SKM-1 treated with dmso at 0.1 percent for 144 hours (cell line): ENCODE measurements at regions not wholly inside any gene's neighbourhood (a gene's known extent, or its start where the extent isn't known, plus 50 kb on each side); places are given as distances from the start of the nearest gene placed in this dataset.

Experiments
- DNase-seq: peaks from one replicate; lab custom pipeline; 2025; ENCODE audit not compliant: unreplicated experiment; lab: John Stamatoyannopoulos, UW

DNA sequence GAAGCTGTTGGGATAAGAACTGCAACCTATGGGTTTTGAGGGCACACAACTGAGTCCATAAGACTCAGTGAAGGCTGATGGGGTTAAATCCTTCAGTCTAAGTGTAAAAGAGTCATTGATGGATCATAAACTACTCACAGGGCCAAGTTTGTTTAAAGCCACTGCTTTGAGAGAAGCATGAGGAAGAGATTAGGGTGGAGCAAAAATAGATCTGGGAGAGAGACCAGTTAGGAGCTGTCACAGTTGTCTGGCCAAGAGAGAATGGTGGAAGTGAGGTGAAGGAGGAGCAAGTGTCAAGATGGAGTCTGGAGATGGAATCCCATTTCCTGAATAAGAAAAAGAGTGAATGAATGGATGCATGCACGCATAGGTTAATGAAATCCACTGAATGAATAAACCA lies 379.1 kb upstream of the CDH11 start:
- DNase-seq = no peak

DNA sequence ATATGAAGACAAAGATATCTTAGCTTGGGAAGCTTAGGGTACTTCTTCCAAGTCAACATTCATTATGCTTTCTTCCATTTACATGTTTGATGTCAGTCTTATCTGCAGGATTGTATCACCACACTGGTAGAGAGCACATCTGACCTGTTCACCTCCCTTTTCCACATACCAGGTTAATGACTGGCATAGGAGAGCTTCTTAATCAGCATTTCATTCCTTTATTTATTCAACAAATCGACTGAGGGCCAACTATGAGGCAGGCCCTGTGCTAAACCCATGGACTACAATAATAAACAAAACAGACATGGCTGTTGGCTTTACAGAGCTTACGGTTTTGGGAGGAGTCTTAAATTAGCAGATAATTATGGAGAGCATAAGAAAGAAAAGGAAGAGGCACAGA lies 378.1 kb upstream of the CDH11 start:
- DNase-seq = no peak

DNA sequence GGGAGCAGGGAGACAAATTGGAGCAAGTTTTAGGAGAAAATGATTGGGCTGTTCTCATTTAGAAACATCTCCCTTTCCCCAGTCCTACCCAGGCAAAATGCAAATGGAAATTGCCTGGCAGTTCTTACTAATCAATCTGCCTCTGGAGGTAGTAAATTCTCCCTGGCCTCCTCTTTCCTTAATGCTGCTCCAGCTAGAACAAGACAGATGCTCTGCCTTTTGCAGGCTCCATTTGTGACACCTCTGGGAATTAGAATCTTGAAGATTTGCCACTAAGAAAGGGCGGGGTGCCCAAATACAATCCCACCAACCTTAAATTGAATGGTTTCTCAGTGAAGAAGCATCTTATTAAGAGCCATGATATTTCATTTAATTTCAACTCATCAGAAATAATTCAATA lies 377.7 kb upstream of the CDH11 start:
- DNase-seq = no peak

DNA sequence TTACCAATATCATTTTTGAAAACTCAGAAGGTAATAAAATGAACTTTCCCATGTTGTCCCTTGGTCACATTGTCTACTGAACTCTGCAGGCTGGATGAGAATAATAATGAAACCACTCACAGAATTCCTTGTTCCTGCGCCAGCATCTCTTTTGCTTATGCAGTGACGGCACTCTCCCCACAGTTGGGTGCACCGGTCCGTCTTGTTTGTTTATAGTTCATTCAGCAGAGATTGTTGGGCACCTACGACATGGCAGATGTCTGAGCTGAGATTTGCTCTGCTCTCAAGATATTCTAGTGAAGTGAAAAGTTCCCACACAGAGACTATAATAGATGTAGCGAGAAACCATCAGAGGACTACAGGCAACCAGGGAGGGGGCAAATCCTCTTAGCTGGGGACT lies 375.7 kb upstream of the CDH11 start:
- DNase-seq = no peak

DNA sequence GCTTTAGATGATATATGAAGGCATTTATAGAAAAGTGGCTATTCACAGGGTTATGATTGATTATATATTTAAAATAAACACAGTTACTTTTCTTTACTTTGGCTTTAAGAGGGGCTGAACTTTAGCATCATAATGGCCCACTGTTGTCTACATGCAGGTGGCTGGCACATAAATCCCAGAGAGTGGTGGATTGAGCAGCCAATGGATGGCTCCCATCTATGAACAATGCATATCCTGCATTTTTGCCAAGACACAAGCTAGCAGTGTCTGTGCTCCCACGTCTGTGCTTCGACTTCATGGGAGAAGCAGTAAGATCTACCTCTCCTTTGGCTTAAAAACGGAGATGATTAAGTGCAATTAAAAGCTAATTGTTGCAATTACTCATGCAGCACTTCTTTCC lies 373.2 kb upstream of the CDH11 start:
- no peak for DNase-seq

DNA sequence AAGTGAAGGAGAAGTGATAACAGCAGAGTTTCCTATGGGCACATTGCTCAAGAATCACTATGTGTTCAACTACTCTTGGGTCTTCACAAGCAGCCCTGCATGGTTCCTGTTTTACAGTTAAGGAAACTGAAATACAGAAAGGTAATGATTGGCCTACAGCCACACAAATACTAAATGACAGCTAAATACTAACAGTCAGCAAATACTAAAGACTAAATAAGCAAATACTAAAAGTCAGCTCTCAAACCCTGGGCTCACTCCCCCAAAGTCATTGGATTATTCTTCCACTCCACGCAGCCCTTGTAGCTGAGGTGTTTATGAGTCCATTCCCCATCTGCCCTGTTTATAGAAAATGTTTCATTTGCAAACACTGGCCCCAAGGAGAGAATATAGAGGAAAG lies 372.7 kb upstream of the CDH11 start:
- peak; percentile 2 for DNase-seq

DNA sequence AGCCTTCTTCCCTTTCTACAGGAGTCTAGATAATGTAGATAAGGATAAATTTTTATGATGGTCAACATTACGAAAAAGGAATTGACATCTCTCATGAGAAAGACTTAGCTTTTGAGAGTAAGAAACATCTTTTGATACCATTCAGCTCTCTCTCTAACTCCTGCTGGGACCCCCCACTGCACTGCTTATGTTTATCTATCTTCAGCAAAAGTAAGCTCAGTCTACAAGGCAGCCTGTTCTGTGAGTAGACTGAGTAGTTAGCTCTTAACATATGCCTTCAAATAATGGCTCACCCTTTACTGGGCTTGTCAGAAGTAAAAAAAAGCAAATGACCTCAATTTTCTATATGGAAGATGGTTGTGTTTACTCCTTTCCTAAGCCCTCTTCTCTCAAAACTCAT lies 372.2 kb upstream of the CDH11 start:
- DNase-seq = no peak

DNA sequence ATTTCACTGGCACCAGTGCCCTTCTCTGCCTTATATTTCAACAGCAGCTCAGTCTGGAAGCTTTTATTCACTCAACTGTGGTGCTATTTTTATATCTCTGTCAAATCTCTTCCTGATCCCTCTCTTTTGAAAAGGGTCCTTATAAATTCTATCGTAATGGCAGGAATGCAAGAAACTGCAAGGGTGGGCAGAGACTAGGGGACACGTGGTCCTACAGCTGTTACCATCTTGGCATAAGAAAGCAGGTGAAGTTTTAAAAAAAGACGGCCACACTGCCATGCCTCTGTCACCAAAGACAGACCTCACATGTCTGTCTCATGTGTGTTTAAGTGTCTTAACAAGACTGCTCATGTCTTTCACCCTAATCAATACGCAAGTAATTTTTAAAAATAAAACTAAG lies 368.4 kb upstream of the CDH11 start:
- no peak for DNase-seq

DNA sequence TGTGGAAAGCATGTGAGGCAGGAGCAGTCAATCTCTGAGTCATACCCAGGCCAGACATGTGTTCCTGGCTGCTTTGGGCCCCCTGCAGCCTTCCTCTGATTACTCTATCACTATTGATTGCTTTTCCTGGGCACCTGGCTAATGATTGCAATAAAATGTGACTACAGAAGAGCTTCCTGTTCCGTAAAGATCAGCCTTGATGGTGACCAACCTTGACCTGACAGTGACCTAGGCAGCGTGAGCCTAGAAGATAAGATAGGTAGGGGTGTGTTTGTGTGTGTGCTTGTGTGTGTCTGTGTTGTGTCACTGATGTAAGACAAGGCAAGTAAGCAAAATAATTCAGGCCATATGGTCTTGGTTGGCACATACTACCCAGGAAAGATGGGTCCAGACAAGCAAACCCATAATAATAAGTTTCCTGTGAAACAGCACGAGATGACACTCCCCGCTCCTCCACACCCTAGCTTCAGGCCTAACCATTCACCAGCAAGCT lies 367.7 kb upstream of the CDH11 start:
- no peak for DNase-seq

DNA sequence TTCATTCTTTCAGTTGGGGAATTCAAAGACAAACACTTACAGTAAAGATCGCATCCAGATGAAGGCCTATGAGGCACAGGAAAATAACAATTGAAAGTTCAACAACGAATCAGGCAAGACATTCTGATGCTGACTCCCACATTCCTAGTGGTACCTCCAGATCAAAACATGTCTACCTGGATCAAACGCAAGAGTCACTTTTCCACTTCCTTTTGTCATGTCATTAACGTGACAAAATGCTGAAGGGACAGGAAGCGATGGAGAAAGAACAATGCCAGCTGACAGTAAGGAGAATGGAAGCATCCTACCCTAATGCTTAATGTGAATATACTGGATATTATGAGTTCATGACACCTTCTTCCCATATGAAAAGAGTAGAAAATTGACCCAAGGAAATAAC lies 365.4 kb upstream of the CDH11 start:
- no peak for DNase-seq

DNA sequence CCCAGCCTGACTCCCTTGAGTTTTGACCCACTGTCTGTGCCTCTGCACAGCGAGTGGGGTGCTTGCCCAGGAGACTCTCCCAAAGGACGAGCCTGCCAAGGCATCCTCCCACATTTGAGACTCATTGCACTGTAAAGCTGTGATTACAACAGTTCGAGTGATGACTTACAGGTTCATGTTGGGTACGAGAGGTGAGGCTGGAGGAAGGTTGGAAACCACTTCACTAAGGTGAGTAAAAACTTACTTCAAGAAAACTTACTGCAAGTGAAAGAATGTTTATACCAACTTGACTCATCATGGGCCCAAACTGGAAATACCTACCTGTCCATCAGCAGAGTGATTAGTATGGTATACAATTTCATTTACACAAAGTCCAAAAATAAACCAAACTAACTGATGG lies 360.1 kb upstream of the CDH11 start:
- DNase-seq = no peak

DNA sequence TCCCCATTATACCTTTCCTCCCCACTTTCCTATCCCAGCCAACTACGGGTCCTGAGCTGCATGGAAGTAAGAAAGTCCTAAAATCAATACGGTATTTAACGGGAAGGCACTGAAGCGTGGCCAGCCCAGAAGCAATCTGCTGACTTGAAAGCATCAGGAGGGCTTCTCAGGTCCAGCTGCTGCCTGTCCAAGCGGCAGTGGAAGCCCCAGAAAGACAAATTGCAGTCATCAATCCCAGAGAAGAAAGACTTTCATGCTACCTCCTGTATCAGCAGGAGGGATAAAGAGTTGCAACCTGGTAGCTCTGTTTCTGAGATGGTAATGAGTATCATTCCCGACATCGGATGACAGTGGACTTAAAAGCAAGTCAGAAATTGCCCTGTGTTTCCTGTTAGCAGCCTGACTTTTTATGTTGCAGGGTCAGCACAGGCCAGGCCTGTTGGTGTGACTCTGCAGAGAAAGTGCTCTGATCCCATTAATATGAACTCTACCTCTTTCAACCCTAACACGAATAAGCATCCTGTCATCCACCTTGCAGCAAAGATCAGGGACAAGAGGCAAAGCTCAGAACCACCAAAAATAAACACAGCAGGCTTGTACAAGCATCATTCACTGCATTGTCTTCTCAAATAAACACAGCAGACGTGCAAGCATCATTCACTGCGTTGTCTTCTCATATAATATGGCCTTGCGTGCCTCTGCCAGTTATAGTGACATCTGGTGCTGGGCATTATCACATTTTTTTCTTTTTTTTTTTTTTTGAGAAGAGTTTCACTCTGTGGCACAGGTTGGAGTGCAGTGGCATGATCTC lies 358.6 kb upstream of the CDH11 start:
- no peak for DNase-seq

DNA sequence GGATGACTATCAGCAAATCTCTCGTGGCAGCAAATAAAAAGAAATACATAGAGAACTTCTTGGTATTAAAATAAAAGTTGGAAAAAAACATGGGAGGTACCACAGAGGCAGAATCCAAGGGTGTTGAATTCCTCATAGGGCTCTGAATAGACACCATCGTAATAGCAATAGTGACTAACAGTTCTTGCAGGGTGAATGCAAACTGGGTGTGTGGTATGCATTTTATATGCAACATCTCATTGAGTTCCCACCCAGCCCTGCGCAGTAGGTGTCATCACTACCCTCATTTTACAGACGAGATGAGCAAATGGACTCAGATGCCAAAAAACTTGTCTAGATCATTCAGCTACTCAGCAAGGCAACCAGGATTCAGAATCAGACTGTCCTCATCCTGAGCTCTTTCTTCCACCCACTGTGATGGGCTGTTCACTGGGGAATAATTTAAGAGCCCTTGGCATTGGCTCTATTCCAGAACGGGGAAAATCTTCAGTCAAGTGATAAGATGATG lies 354.6 kb upstream of the CDH11 start:
- no peak for DNase-seq

DNA sequence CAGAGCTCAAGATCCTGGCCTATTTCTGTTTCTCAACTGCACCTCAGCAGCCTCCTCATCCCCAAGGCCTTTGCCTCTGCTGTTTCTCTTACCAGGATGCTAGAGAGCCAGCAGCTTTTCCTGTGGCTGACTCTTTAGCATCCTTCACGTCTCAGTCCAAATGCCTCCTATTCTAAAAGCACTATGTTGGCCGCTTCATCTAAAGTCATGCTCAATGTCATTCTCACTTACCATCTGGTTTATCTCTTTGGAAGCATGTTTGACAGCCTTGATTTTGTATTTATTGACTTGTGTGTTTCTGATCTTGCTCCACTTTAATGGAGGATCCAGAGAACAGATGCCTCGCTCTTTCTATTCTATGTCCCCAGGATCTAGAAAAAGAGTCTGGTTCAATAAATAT lies 351.8 kb upstream of the CDH11 start:
- DNase-seq = no peak

DNA sequence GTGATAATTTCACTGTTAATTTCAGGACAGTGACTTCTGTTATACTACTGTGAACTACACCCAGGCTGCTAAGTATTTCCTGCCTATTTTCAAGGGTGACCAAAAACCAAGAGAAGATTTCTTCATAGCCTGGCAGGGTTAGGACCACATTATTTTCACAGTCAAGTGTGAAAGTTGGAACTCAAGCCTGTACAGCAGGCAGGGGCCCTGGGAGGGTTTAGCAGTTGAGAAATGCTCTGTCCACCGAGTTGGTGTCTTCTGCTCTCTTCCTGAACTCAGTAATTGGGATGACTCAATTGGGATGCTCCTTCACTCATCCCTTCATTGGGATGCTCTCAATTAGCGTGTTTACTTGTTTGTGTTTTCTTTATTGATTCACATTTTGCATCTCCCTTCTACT lies 347.3 kb upstream of the CDH11 start:
- no peak for DNase-seq

DNA sequence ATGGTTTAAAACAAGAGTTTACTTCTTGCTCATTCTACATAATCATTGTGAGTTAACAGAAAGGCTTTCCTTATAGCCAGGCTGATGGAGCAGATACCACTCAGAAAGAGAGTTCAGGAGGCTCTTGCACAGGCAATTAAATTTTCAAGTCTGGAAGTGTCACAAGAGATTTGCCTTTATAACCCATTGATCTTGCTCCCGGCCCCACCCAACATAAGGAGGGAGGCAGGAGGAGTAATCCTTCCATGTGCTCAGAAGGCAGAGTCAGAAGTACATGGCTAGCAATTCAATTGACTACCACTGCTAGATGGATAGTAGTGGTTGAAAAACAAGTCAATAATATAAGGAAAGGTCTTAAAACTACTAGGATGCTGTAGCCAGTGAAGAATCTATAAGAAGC lies 346.3 kb upstream of the CDH11 start:
- no peak for DNase-seq

DNA sequence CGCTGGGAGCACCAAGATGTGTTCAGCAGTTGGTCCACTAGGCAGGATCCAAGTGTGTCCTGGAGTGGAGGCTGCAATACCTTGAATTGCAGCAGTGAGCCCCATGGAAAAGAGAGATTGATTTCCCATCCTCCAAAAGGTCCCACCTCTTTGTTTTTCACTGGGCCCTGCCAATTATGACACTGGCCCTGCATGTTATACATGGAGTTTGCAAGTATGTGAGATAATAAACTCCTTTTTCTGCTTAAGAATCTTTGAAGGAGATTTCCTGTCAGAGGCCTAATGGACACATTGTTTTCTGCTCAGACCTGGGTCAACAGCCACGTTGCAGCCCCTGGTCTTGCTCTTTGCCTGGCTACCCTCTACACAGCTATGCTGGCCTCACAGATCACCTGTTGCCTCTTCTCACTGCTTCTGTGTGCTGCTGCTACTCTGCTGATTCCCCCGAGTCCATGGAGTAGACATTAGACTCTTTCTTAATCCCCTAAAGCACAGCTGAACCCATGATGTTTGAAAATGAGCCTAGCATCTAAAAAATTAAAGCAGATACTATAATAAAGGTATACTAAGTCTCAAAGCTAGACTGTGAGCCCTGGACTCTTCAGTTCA lies 341.9 kb upstream of the CDH11 start:
- DNase-seq = no peak

DNA sequence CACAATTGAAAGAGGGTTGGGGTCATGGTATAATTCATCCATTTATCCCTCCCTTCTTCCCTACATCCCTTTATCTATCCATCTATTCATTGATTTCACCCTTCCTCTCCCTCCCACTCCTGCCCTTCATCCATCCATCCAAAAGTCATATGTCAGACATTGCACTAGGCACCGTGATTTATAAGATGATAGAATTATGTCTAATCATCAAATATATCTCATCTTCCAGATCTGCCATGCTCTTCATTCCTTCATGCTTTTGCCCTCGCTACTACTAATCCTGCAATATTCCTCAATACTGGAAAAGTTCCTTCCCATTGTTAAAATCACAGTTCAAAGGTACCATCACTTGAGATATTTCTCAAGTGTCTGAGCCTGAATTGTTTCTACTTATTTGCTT lies 335.2 kb upstream of the CDH11 start:
- DNase-seq = no peak

DNA sequence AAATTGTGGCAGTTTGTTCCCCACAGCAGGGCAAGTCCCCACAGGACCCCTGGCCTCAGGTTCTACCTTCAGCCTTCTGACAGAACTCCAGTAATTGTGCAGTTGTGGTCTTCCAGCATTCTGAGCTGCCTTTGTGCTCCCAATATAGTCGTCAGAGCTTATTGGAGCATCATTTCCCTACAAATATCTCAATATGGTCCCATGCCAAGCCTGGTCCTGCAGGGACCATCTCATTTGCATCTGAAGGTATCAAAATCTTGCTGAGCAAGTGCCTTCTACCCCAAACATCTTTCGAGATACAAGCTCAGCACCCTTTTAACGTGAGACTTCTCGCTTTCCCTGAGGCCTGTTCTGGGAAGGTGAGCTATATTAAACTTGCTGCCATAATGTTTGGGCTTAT lies 333.9 kb upstream of the CDH11 start:
- no peak for DNase-seq

DNA sequence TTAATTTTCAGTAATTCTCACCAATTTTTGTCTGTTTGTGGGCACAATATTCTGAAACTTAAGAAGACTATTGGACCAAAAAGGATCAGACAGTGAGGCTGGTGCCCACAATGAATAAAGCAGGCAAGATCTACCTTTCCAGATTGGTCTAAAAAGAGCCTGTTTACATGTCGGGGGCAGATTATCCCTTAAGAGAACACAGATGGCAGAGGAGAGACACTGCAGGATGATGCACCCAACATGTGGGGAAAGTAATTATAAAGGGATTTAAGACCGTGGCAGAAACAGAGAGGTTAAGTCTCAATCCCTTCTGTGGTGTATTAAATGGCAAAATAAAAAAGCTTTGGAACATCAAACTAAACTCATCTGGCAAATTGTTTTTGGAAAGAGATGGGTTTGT lies 331.8 kb upstream of the CDH11 start:
- DNase-seq = no peak

DNA sequence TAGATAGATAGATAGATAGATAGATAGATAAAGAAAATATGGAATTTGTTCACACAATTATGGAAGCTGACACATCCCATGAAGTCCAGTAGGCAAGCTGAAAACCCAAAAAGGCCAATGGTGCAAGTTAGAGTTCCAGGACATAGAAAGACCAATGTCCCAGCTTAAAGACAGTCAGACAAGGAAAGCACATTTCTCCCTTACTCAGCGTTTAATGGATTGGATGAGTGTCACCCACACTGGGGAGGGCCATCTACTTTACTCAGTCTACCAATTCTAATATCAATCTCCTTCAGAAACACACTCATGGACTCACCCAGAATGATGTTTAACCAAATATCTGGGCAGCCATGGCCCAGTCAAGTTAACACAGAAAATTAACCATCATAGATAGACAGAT lies 327.7 kb upstream of the CDH11 start:
- no peak for DNase-seq

DNA sequence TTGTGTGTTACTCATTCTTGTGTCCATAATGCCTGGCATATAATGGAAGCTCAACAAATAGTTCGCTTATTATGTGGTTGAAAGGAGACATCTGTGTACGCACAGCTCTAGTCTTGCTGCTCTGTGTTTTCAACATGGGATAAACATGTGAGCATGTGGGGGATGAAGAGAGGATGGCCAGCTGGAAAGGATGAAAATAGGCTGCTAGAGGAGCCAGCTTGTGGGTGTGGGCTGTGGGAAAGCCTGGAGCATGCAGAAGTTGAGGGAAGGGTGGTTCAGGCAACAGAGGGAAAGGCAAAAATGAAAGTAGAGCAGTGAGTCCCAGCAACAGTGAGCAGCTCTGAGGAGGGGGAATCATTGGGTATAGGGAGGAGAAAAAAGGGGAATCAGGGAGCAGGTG lies 324.6 kb upstream of the CDH11 start:
- DNase-seq = no peak
